Thyroid gland (tissue), 4 donors: ENCODE measurements at regions not wholly inside any gene's neighbourhood (a gene's known extent, or its start where the extent isn't known, plus 50 kb on each side); places are given as distances from the start of the nearest gene placed in this dataset.

Experiments
- DNase-seq, 2 donors: peaks; one replicate each; pipeline ENCODE4 v3.0.0-alpha.2; 2019
- H3K27ac ChIP-seq, 3 donors: fragments of 200-600 bp; sonication (generic); 1 replicate in 2 of 3; 2 replicates in 1 of 3; pipeline ENCODE4 v1.5.1; 2016 to 2019; ENCODE audit warnings: mild to moderate bottlenecking in 1 of 3, moderate library complexity in 1 of 3
- H3K27me3 ChIP-seq: fragments of 200-600 bp; sonication (generic); one replicate; pipeline ENCODE4 v1.5.1; 2019
- H3K36me3 ChIP-seq, 2 donors: fragments of 200-600 bp; sonication (generic); one replicate each; pipeline ENCODE4 v1.5.1; 2016 to 2019
- H3K4me1 ChIP-seq, 2 donors: fragments of 200-600 bp; sonication (generic); one replicate each; pipeline ENCODE4 v1.5.1; 2017 to 2019
- H3K4me3 ChIP-seq, 3 donors: fragments of 200-600 bp; sonication (generic); replicated peaks in 1 of 3; 1 replicate in 2 of 3; 2 replicates in 1 of 3; pipeline ENCODE4 v1.5.1; 2016; ENCODE audit warnings: mild to moderate bottlenecking in 1 of 3
- H3K9me3 ChIP-seq: fragments of 200-600 bp; sonication (generic); one replicate; pipeline ENCODE4 v1.5.1; 2017
- CTCF ChIP-seq, 6 experiments: fragments of 200-600 bp in 3 of 6; fragments of 450-650 bp in 3 of 6; sonication (generic) in 3 of 6; IDR thresholded peaks; one replicate each; pipeline ENCODE4 v1.5.1; 2016 to 2019; ENCODE audit warnings: antibody characterized with exemption in 6 of 6, mild to moderate bottlenecking in 2 of 6, inconsistent platforms in 1 of 6, moderate library complexity in 1 of 6
- POLR2A ChIP-seq, 2 donors: fragments of 450-650 bp; IDR thresholded peaks; one replicate each; pipeline ENCODE4 v1.6.1; 2017; ENCODE audit warnings: antibody characterized with exemption in 2 of 2, mild to moderate bottlenecking in 2 of 2, moderate library complexity in 1 of 2
- whole genome bisulfite sequencing, 2 donors: methylation state at CpG; one replicate each; pipeline ENCODE4 v1.1.5; 2017; 5-methylcytosine and 5-hydroxymethylcytosine counted together
- intact Hi-C: fragments of 100-400 bp; cut with DNase I; formaldehyde crosslinking; loops from one replicate; pipeline ENCODE4 v1.15.1; 2023

GRCh38 chr4:72987741-72988729 is 81.5 kb downstream of the COX18 start:
- no peak for TF ChIP-seq POLR2A (IDR thresholded peaks at IDR 0.05)
- peak in 1 of 6 experiments; percentile 17 for TF ChIP-seq CTCF (IDR thresholded peaks at IDR 0.05)
- H3K9me3 ChIP-seq, result no peaks in the 10 kb centered on the region
- no peak overlapping the region for H3K4me3 ChIP-seq
- no peaks in the 10 kb centered on the region for H3K36me3 ChIP-seq
- DNase-seq, result no peak
- no peak overlapping the region for H3K27ac ChIP-seq
- H3K4me1 ChIP-seq, result no peaks in the 10 kb centered on the region
- WGBS, 2 donors, result 87% methylated on average over 4 of the region's 4 CpGs
- intact Hi-C loops, result no loop called here
- H3K27me3 ChIP-seq, result no peaks in the 10 kb centered on the region

DNA sequence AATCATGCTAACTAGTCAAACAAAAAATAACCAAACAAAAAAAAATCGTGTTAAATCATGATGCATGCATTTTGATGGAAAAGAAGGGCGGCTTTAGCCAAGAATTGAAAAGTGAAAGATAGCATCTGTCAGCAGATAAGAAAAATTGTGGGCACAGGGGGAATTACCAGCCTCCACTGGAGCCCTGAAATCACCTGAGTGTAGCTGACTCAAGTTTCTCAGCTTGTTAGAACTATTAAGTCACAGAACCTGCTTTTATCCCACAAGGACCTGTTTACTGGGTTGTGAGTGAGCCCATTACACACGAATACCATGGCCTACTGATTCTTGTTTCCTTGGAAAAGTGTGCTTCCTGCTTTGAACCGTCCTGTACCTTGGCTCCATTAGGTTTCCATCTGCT is 85.2 kb downstream of the COX18 start:
- H3K4me3 ChIP-seq, result no peak overlapping the region
- H3K27ac ChIP-seq, result no peak overlapping the region
- H3K27me3 ChIP-seq, result no peaks in the 10 kb centered on the region
- intact Hi-C loops, result no loop called here
- 72% methylated on average over 4 of the region's 4 CpGs for WGBS, 2 donors
- no peaks in the 10 kb centered on the region for H3K36me3 ChIP-seq
- no peak for DNase-seq
- H3K4me1 ChIP-seq, result no peaks in the 10 kb centered on the region
- H3K9me3 ChIP-seq, result no peaks in the 10 kb centered on the region
- no peak for TF ChIP-seq POLR2A (IDR thresholded peaks at IDR 0.05)
- TF ChIP-seq CTCF (IDR thresholded peaks at IDR 0.05), result no peak

DNA sequence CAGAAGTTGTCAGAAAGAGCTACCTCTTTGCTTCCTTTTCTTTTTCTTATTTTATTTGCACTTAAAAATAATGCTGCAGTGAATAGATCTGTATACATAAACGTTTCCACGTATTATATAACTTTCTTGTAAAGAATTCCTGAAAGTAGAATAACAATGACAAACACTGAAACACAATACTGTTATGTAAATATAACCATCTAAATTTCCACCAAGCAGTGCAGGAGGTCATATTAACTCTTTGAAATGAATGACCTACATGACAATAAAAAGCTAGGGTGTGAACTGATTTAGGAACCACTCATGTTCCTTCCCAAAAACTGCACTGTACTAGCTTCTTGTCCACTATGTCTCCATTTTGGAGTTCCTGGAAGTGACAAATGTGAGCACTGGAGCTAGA is 85.8 kb downstream of the COX18 start:
- Histone ChIP-seq H3K27ac (no peak overlapping the region), H3K36me3 (no peaks in the 10 kb centered on the region), H3K4me1 (no peaks in the 10 kb centered on the region), H3K9me3 (no peaks in the 10 kb centered on the region), H3K27me3 (no peaks in the 10 kb centered on the region), H3K4me3 (no peak overlapping the region)
- intact Hi-C loops, result no loop called here
- 48 to 56% methylated on average over 2 of the region's 2 CpGs for whole genome bisulfite sequencing, 2 donors
- DNase-seq, result no peak
- TF ChIP-seq CTCF (IDR thresholded peaks at IDR 0.05) (no peak), POLR2A (IDR thresholded peaks at IDR 0.05) (no peak)

DNA sequence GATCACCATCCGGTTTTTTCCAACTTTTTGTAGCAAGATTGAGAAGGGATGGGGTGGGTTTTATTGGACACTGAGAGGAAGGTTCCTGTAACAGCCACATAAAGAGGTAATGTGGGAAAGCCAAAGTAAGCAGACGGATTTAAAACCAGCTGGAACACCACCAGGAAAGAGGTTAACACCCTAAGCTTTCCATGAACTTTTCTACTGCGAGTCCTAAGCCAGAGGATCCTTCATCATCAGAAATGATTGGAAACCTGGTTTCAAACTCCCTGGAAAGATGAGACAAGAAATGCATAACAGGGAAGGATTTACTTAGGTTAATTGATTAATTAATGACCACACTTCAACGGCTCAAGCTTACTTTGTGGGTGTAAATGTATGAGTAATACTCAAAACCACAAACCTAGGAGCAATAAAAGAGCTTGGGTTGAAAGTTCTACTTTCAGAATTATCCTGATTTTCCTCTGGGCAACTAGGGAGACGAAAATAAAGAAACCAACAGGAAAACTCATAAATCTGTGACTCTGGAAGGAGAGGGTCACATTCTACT is 91.5 kb downstream of the COX18 start:
- 77 to 88% methylated on average over 5 of the region's 5 CpGs for WGBS, 2 donors
- Histone ChIP-seq H3K27me3 (no peaks in the 10 kb centered on the region), H3K4me1 (peaks cover 10 to 14% of the 10 kb centered on the region in 2 donors), H3K27ac (no peak overlapping the region), H3K36me3 (no peaks in the 10 kb centered on the region), H3K4me3 (no peak overlapping the region), H3K9me3 (no peaks in the 10 kb centered on the region)
- intact Hi-C loops, result no loop called here
- TF ChIP-seq CTCF (IDR thresholded peaks at IDR 0.05) (no peak), POLR2A (IDR thresholded peaks at IDR 0.05) (no peak)
- DNase-seq, result no peak

DNA sequence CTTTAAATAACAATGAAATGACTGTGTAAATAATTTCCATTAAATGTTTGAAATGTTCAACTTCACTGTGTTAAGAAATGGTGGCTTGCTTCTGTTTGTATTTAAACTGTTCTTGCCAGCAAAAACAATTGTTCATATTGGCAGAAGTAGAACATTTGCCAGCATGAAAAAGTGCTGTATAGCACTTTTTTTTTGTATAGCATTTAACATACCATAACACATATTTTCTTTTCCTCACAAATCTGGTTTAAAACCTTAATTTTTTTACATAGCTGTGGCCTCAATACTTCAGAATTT is 94.1 kb downstream of the COX18 start:
- no peak for TF ChIP-seq POLR2A (IDR thresholded peaks at IDR 0.05)
- TF ChIP-seq CTCF (IDR thresholded peaks at IDR 0.05), result no peak
- no peak for DNase-seq
- Histone ChIP-seq H3K4me1 (peaks cover 13 to 16% of the 10 kb centered on the region in 2 donors), H3K9me3 (no peaks in the 10 kb centered on the region), H3K36me3 (no peaks in the 10 kb centered on the region), H3K27ac (peak overlapping the region in 2 of 3 donors; percentile 35 to 57), H3K27me3 (no peaks in the 10 kb centered on the region), H3K4me3 (no peak overlapping the region)
- intact Hi-C loops, result no loop called here
